Stimulated activated CD8-positive, alpha-beta memory T cell treated with anti-CD3 and anti-CD28 coated beads, Interleukin-2, amount 100 ng/mL, for 48 hours (primary cell): ENCODE measurements at regions not wholly inside any gene's neighbourhood (a gene's known extent, or its start where the extent isn't known, plus 50 kb on each side); places are given as distances from the start of the nearest gene placed in this dataset.

ENCODE experiments used
- DNase-seq, 2 donors: peaks; one replicate each; pipeline ENCODE4 v3.0.0-alpha.2; 2020; ENCODE audit warnings: low read depth in 2 of 2

GRCh38 chr1:230515451-230516145 is 89.5 kb upstream of the PGBD5 start:
- DNase-seq, result no peak

- DNase-seq, result no peak
Observed at GRCh38 chr1:230510496-230510895, 84.4 kb upstream of the PGBD5 start.

GRCh38 chr1:230509281-230509977 is 83.3 kb upstream of the PGBD5 start:
- no peak for DNase-seq

GRCh38 chr1:230507666-230508402 is 81.7 kb upstream of the PGBD5 start:
- DNase-seq, result no peak

- no peak for DNase-seq
Observed at GRCh38 chr1:230507236-230507635, 81.1 kb upstream of the PGBD5 start.

- DNase-seq, result no peak
Observed at GRCh38 chr1:230506451-230506850, 80.3 kb upstream of the PGBD5 start.

GRCh38 chr1:230504310-230504709 is 78.2 kb upstream of the PGBD5 start:
- DNase-seq, result no peak

GRCh38 chr1:230503726-230504125 is 77.6 kb upstream of the PGBD5 start:
- DNase-seq, result no peak

- DNase-seq, result no peak
Observed at GRCh38 chr1:230502996-230503395, 76.9 kb upstream of the PGBD5 start.

GRCh38 chr1:230502306-230502705 is 76.2 kb upstream of the PGBD5 start:
- no peak for DNase-seq

GRCh38 chr1:230501849-230502248 is 75.7 kb upstream of the PGBD5 start:
- DNase-seq, result no peak

- DNase-seq, result no peak
Observed at GRCh38 chr1:230501242-230501641, 75.1 kb upstream of the PGBD5 start.

- DNase-seq, result no peak
Observed at GRCh38 chr1:230500063-230500462, 73.9 kb upstream of the PGBD5 start.

GRCh38 chr1:230499496-230499895 is 73.4 kb upstream of the PGBD5 start:
- DNase-seq, result no peak

GRCh38 chr1:230498704-230499103 is 72.6 kb upstream of the PGBD5 start:
- no peak for DNase-seq

- no peak for DNase-seq
Observed at GRCh38 chr1:230496451-230496850, 70.3 kb upstream of the PGBD5 start.

GRCh38 chr1:230495891-230496385 is 69.8 kb upstream of the PGBD5 start:
- DNase-seq, result no peak

GRCh38 chr1:230495076-230495475 is 68.9 kb upstream of the PGBD5 start:
- no peak for DNase-seq

GRCh38 chr1:230494514-230494913 is 68.4 kb upstream of the PGBD5 start:
- DNase-seq, result no peak

- DNase-seq, result no peak
Observed at GRCh38 chr1:230494026-230494425, 67.9 kb upstream of the PGBD5 start.

GRCh38 chr1:230493264-230493663 is 67.1 kb upstream of the PGBD5 start:
- no peak for DNase-seq

- no peak for DNase-seq
Observed at GRCh38 chr1:230490436-230490835, 64.3 kb upstream of the PGBD5 start.
